Naive thymus-derived CD4-positive, alpha-beta T cell (primary cell): ENCODE measurements at regions not wholly inside any gene's neighbourhood (a gene's known extent, or its start where the extent isn't known, plus 50 kb on each side); places are given as distances from the start of the nearest gene placed in this dataset.

Source experiments
- ATAC-seq: fragments of 150-1000 bp; cut with Tn5 transposase; 2 replicates; pipeline ENCODE4 v1.10.0; 2021; ENCODE audit warnings: mild to moderate bottlenecking, moderate library complexity
- CTCF ChIA-PET: fragments of 350-600 bp; sonication (Branson Sonifier 250); formaldehyde crosslinking; loops from one replicate; lab custom pipeline; 2021; ENCODE audit warnings: antibody characterized with exemption; lab: Charles Lee
- POLR2A ChIA-PET: fragments of 350-600 bp; sonication (Branson Sonifier 250); formaldehyde crosslinking; loops from one replicate; lab custom pipeline; 2021; ENCODE audit warnings: antibody characterized with exemption, inconsistent platforms; lab: Charles Lee
- DNase-seq, 9 donors: peaks; one replicate each; pipeline versions ENCODE4 v3.0.0 to v3.0.0-alpha.2; 2020 to 2022; ENCODE audit warnings: mixed read lengths in 1 of 9
- H3K27ac ChIP-seq: one replicate; pipeline ENCODE4 v1.7.0; 2013; ENCODE audit warnings: mild to moderate bottlenecking, low read depth, low read length, moderate library complexity
- H3K27me3 ChIP-seq, 2 donors: one replicate each; pipeline ENCODE4 v1.7.0; 2013; ENCODE audit warnings: low read length in 2 of 2, mild to moderate bottlenecking in 2 of 2, moderate library complexity in 2 of 2; ENCODE audit not compliant: control insufficient read depth in 2 of 2, insufficient read depth in 2 of 2
- H3K36me3 ChIP-seq, 3 experiments: 1 replicate in 2 of 3; 2 replicates in 1 of 3; pipeline ENCODE4 v1.7.0; 2013; ENCODE audit warnings: low read length in 3 of 3, mild to moderate bottlenecking in 3 of 3, moderate library complexity in 1 of 3; ENCODE audit not compliant: insufficient read depth in 3 of 3, control insufficient read depth in 2 of 3
- H3K4me1 ChIP-seq, 2 donors: one replicate each; pipeline ENCODE4 v1.7.0; 2013; ENCODE audit warnings: low read length in 2 of 2, mild to moderate bottlenecking in 2 of 2, moderate library complexity in 1 of 2; ENCODE audit not compliant: control insufficient read depth in 2 of 2, insufficient read depth in 2 of 2
- H3K4me3 ChIP-seq: 2 replicates; pipeline ENCODE4 v1.7.0; 2013; ENCODE audit warnings: mild to moderate bottlenecking, low read length
- H3K9me3 ChIP-seq, 3 experiments: 1 replicate in 2 of 3; 2 replicates in 1 of 3; pipeline ENCODE4 v1.7.0; 2013; ENCODE audit warnings: low read length in 3 of 3; ENCODE audit not compliant: control insufficient read depth in 2 of 3
- H3K27ac Mint-ChIP-seq, 9 donors: one replicate each; pipeline ENCODE4 v1.8.0; 2020 to 2022; ENCODE audit warnings: mixed read lengths in 9 of 9, mild to moderate bottlenecking in 8 of 9, moderate library complexity in 5 of 9, inconsistent platforms in 2 of 9
- H3K27me3 Mint-ChIP-seq, 5 donors: one replicate each; pipeline ENCODE4 v1.8.0; 2021 to 2022; ENCODE audit warnings: mixed read lengths in 5 of 5, mild to moderate bottlenecking in 1 of 5
- H3K36me3 Mint-ChIP-seq, 5 donors: one replicate each; pipeline ENCODE4 v1.8.0; 2020 to 2022; ENCODE audit warnings: mixed read lengths in 5 of 5, mild to moderate bottlenecking in 3 of 5, inconsistent platforms in 1 of 5
- H3K4me1 Mint-ChIP-seq, 7 donors: one replicate each; pipeline ENCODE4 v1.8.0; 2020 to 2022; ENCODE audit warnings: mixed read lengths in 7 of 7, mild to moderate bottlenecking in 3 of 7, inconsistent platforms in 1 of 7
- H3K4me3 Mint-ChIP-seq, 10 donors: one replicate each; pipeline ENCODE4 v1.8.0; 2020 to 2022; ENCODE audit warnings: mild to moderate bottlenecking in 10 of 10, mixed read lengths in 10 of 10, moderate library complexity in 6 of 10, inconsistent platforms in 2 of 10
- H3K9me3 Mint-ChIP-seq, 11 donors: one replicate each; pipeline ENCODE4 v1.8.0; 2020 to 2022; ENCODE audit warnings: mixed read lengths in 11 of 11, mild to moderate bottlenecking in 4 of 11, inconsistent platforms in 1 of 11, moderate library complexity in 1 of 11
- intact Hi-C, 2 donors: fragments of 100-400 bp; cut with micrococcal nuclease; formaldehyde crosslinking; loops; one replicate each; pipeline ENCODE4 v1.15.1; 2023

- H3K4me3 Mint-ChIP-seq = no peak overlapping the region
- no peaks in the 10 kb centered on the region for H3K4me1 ChIP-seq
- DNase-seq = no peak
- H3K36me3 ChIP-seq = no peaks in the 10 kb centered on the region
- H3K27me3 Mint-ChIP-seq = peaks cover 4 to 32% (median 28%) of the 10 kb centered on the region in 5 donors
- H3K27ac Mint-ChIP-seq = no peak overlapping the region
- POLR2A ChIA-PET = no interaction called here
- H3K27ac ChIP-seq = no peak overlapping the region
- H3K27me3 ChIP-seq = no peaks in the 10 kb centered on the region
- intact Hi-C loops = no loop called here
- peaks cover 0 to 2% (median 0%) of the 10 kb centered on the region in 7 donors for H3K4me1 Mint-ChIP-seq
- no peaks in the 10 kb centered on the region for H3K9me3 ChIP-seq
- no peaks in the 10 kb centered on the region for H3K36me3 Mint-ChIP-seq
- ATAC-seq = no peak
- H3K4me3 ChIP-seq = no peak overlapping the region
- H3K9me3 Mint-ChIP-seq = peaks cover 0 to 2% (median 0%) of the 10 kb centered on the region in 11 donors
- CTCF ChIA-PET = no interaction called here
These were observed 290.4 kb upstream of the SULF2 start for GRCh38 chr20:48075591-48076174.

GRCh38 chr20:48070991-48071652 is 285.8 kb upstream of the SULF2 start:
- no peak overlapping the region for H3K27ac ChIP-seq
- Mint-ChIP-seq H3K4me1 (peaks cover 0 to 2% (median 0%) of the 10 kb centered on the region in 7 donors), H3K4me3 (no peak overlapping the region), H3K36me3 (no peaks in the 10 kb centered on the region), H3K27me3 (peaks cover 4 to 21% (median 15%) of the 10 kb centered on the region in 5 donors), H3K27ac (no peak overlapping the region), H3K9me3 (peaks cover 0 to 2% (median 0%) of the 10 kb centered on the region in 11 donors)
- no peaks in the 10 kb centered on the region for H3K27me3 ChIP-seq
- ChIA-PET CTCF (no interaction called here), POLR2A (no interaction called here)
- no peak for DNase-seq
- no peak for ATAC-seq
- no peaks in the 10 kb centered on the region for H3K36me3 ChIP-seq
- intact Hi-C loops = no loop called here
- no peak overlapping the region for H3K4me3 ChIP-seq
- H3K9me3 ChIP-seq = no peaks in the 10 kb centered on the region
- no peaks in the 10 kb centered on the region for H3K4me1 ChIP-seq

GRCh38 chr20:48069596-48069995 is 284.3 kb upstream of the SULF2 start:
- Mint-ChIP-seq H3K4me3 (no peak overlapping the region), H3K36me3 (no peaks in the 10 kb centered on the region), H3K27ac (no peak overlapping the region), H3K4me1 (peaks cover 0 to 2% (median 0%) of the 10 kb centered on the region in 7 donors), H3K9me3 (peaks cover 0 to 2% (median 0%) of the 10 kb centered on the region in 11 donors), H3K27me3 (peaks cover 4 to 21% (median 13%) of the 10 kb centered on the region in 5 donors)
- DNase-seq (no peak), ATAC-seq (no peak)
- Histone ChIP-seq H3K27me3 (no peaks in the 10 kb centered on the region), H3K36me3 (no peaks in the 10 kb centered on the region), H3K9me3 (no peaks in the 10 kb centered on the region), H3K27ac (no peak overlapping the region), H3K4me3 (no peak overlapping the region), H3K4me1 (no peaks in the 10 kb centered on the region)
- ChIA-PET POLR2A (no interaction called here), CTCF (no interaction called here)
- intact Hi-C loops = no loop called here

- peaks cover 0 to 2% (median 0%) of the 10 kb centered on the region in 11 donors for H3K9me3 Mint-ChIP-seq
- H3K27ac ChIP-seq = no peak overlapping the region
- no peak for DNase-seq
- CTCF ChIA-PET = no interaction called here
- no peak overlapping the region for H3K27ac Mint-ChIP-seq
- intact Hi-C loops = no loop called here
- H3K27me3 ChIP-seq = no peaks in the 10 kb centered on the region
- no peak for ATAC-seq
- no peaks in the 10 kb centered on the region for H3K36me3 Mint-ChIP-seq
- H3K4me1 ChIP-seq = no peaks in the 10 kb centered on the region
- POLR2A ChIA-PET = no interaction called here
- no peaks in the 10 kb centered on the region for H3K4me1 Mint-ChIP-seq
- H3K27me3 Mint-ChIP-seq = peaks cover 0 to 20% (median 8%) of the 10 kb centered on the region in 5 donors
- H3K9me3 ChIP-seq = no peaks in the 10 kb centered on the region
- H3K36me3 ChIP-seq = no peaks in the 10 kb centered on the region
- H3K4me3 ChIP-seq = no peak overlapping the region
- H3K4me3 Mint-ChIP-seq = no peak overlapping the region
These were observed 281.6 kb upstream of the SULF2 start for GRCh38 chr20:48066851-48067250.

- ATAC-seq (no peak), DNase-seq (no peak)
- Mint-ChIP-seq H3K4me3 (no peak overlapping the region), H3K9me3 (peaks cover 0 to 2% (median 0%) of the 10 kb centered on the region in 11 donors), H3K36me3 (no peaks in the 10 kb centered on the region), H3K27me3 (peaks cover 0 to 14% (median 8%) of the 10 kb centered on the region in 5 donors), H3K4me1 (no peaks in the 10 kb centered on the region), H3K27ac (no peak overlapping the region)
- no peaks in the 10 kb centered on the region for H3K36me3 ChIP-seq
- H3K4me1 ChIP-seq = no peaks in the 10 kb centered on the region
- H3K27me3 ChIP-seq = no peaks in the 10 kb centered on the region
- ChIA-PET CTCF (no interaction called here), POLR2A (no interaction called here)
- intact Hi-C loops = no loop called here
- H3K9me3 ChIP-seq = no peaks in the 10 kb centered on the region
- no peak overlapping the region for H3K4me3 ChIP-seq
- H3K27ac ChIP-seq = no peak overlapping the region
These were observed 281.0 kb upstream of the SULF2 start for GRCh38 chr20:48066246-48066645.

GRCh38 chr20:48065833-48066232 is 280.6 kb upstream of the SULF2 start:
- Histone ChIP-seq H3K4me3 (no peak overlapping the region), H3K36me3 (no peaks in the 10 kb centered on the region), H3K27ac (no peak overlapping the region), H3K27me3 (no peaks in the 10 kb centered on the region), H3K4me1 (no peaks in the 10 kb centered on the region), H3K9me3 (no peaks in the 10 kb centered on the region)
- Mint-ChIP-seq H3K36me3 (no peaks in the 10 kb centered on the region), H3K27me3 (peaks cover 0 to 12% (median 8%) of the 10 kb centered on the region in 5 donors), H3K27ac (no peak overlapping the region), H3K4me1 (peaks cover 0 to 1% (median 0%) of the 10 kb centered on the region in 7 donors), H3K4me3 (no peak overlapping the region), H3K9me3 (peaks cover 0 to 2% (median 0%) of the 10 kb centered on the region in 11 donors)
- ChIA-PET CTCF (no interaction called here), POLR2A (no interaction called here)
- intact Hi-C loops = no loop called here
- ATAC-seq = no peak
- DNase-seq = no peak

- H3K36me3 ChIP-seq = no peaks in the 10 kb centered on the region
- Mint-ChIP-seq H3K36me3 (no peaks in the 10 kb centered on the region), H3K9me3 (peaks cover 0 to 2% (median 0%) of the 10 kb centered on the region in 11 donors), H3K27ac (no peak overlapping the region), H3K27me3 (peaks cover 0 to 10% (median 7%) of the 10 kb centered on the region in 5 donors), H3K4me3 (no peak overlapping the region), H3K4me1 (peaks cover 0 to 2% (median 0%) of the 10 kb centered on the region in 7 donors)
- H3K9me3 ChIP-seq = no peaks in the 10 kb centered on the region
- ATAC-seq = no peak
- H3K4me3 ChIP-seq = no peak overlapping the region
- no peaks in the 10 kb centered on the region for H3K4me1 ChIP-seq
- no peak for DNase-seq
- ChIA-PET POLR2A (no interaction called here), CTCF (no interaction called here)
- H3K27me3 ChIP-seq = no peaks in the 10 kb centered on the region
- no peak overlapping the region for H3K27ac ChIP-seq
- intact Hi-C loops = no loop called here
These were observed 279.6 kb upstream of the SULF2 start for GRCh38 chr20:48064929-48065328.
